H54 (cell line): ENCODE measurements at regions not wholly inside any gene's neighbourhood (a gene's known extent, or its start where the extent isn't known, plus 50 kb on each side); places are given as distances from the start of the nearest gene placed in this dataset.

Source experiments
- DNase-seq: peaks from one replicate; pipeline ENCODE4 v3.0.0; 2011; ENCODE audit warnings: low spot score, mixed read lengths; ENCODE audit not compliant: insufficient read length
- FAIRE-seq: peaks from 3 replicates; lab custom pipeline; 2011; peaks lifted over from hg19 to GRCh38; lab: Jason Lieb, UNC
- POLR2A ChIP-seq: IDR thresholded peaks from 2 replicates; pipeline ENCODE4 v1.6.1; 2011; ENCODE audit warnings: low read depth, mild to moderate bottlenecking, low read length

GRCh38 chr12:60822580-60822979, 1226.8 kb downstream of the SLC16A7 start:
- no peak for DNase-seq
- FAIRE-seq = no peak
- no peak for TF ChIP-seq POLR2A

GRCh38 chr12:60830381-60830780, 1234.6 kb downstream of the SLC16A7 start:
- no peak for TF ChIP-seq POLR2A
- FAIRE-seq = no peak
- DNase-seq = no peak

- DNase-seq = no peak
- no peak for TF ChIP-seq POLR2A
- no peak for FAIRE-seq
Measured at GRCh38 chr12:60832290-60832689, 1236.5 kb downstream of the SLC16A7 start.

- DNase-seq (no peak), FAIRE-seq (no peak)
- TF ChIP-seq POLR2A = no peak
Measured at GRCh38 chr12:60834372-60834771, 1238.5 kb downstream of the SLC16A7 start.

GRCh38 chr12:60834806-60835205, 1239.0 kb downstream of the SLC16A7 start:
- TF ChIP-seq POLR2A = no peak
- FAIRE-seq (no peak), DNase-seq (no peak)

- TF ChIP-seq POLR2A = no peak
- FAIRE-seq (no peak), DNase-seq (no peak)
Measured at GRCh38 chr12:60836651-60837050, 1240.8 kb downstream of the SLC16A7 start.

- no peak for FAIRE-seq
- no peak for TF ChIP-seq POLR2A
- no peak for DNase-seq
Measured at GRCh38 chr12:60842181-60842580, 1246.4 kb downstream of the SLC16A7 start.

- DNase-seq = no peak
- TF ChIP-seq POLR2A = no peak
- no peak for FAIRE-seq
Measured at GRCh38 chr12:60844101-60844500, 1248.3 kb downstream of the SLC16A7 start.

- no peak for TF ChIP-seq POLR2A
- FAIRE-seq = no peak
- no peak for DNase-seq
Measured at GRCh38 chr12:60844875-60845274, 1249.0 kb downstream of the SLC16A7 start.

GRCh38 chr12:60845696-60846095, 1249.9 kb downstream of the SLC16A7 start:
- no peak for FAIRE-seq
- no peak for TF ChIP-seq POLR2A
- no peak for DNase-seq

GRCh38 chr12:60847281-60847680, 1251.5 kb downstream of the SLC16A7 start:
- FAIRE-seq (no peak), DNase-seq (no peak)
- no peak for TF ChIP-seq POLR2A

- DNase-seq (no peak), FAIRE-seq (no peak)
- no peak for TF ChIP-seq POLR2A
Measured at GRCh38 chr12:60849723-60850122, 1253.9 kb downstream of the SLC16A7 start.

GRCh38 chr12:60853407-60853806, 1257.6 kb downstream of the SLC16A7 start:
- DNase-seq = no peak
- no peak for TF ChIP-seq POLR2A
- no peak for FAIRE-seq

GRCh38 chr12:60863421-60863820, 1267.6 kb downstream of the SLC16A7 start:
- no peak for TF ChIP-seq POLR2A
- FAIRE-seq = no peak
- DNase-seq = no peak

GRCh38 chr12:60872219-60872618, 1276.4 kb downstream of the SLC16A7 start:
- DNase-seq (no peak), FAIRE-seq (no peak)
- no peak for TF ChIP-seq POLR2A
